Heart right ventricle (tissue), 16 donors: ENCODE measurements at regions not wholly inside any gene's neighbourhood (a gene's known extent, or its start where the extent isn't known, plus 50 kb on each side); places are given as distances from the start of the nearest gene placed in this dataset.

Source experiments
- ATAC-seq, 8 donors: fragments of 200-7000 bp; cut with Tn5 transposase; one replicate each; pipeline ENCODE4 v1.9.1; 2020; ENCODE audit warnings: mild to moderate bottlenecking in 8 of 8, moderate library complexity in 8 of 8, moderate number of reproducible peaks in 1 of 8
- DNase-seq, 2 donors: peaks; one replicate each; pipeline ENCODE4 v3.0.0-alpha.2; 2020
- H3K27ac ChIP-seq, 10 donors: fragments of 200-600 bp; sonication (generic) in 2 of 10; one replicate each; pipeline versions ENCODE4 v1.5.0 to v1.8.0; 2020 to 2022; ENCODE audit warnings: mild to moderate bottlenecking in 3 of 10
- H3K27me3 ChIP-seq, 7 donors: fragments of 200-600 bp; one replicate each; pipeline ENCODE4 v1.8.0; 2021 to 2022; ENCODE audit warnings: mild to moderate bottlenecking in 2 of 7
- H3K36me3 ChIP-seq, 9 donors: fragments of 200-600 bp; sonication (generic) in 1 of 9; one replicate each; pipeline versions ENCODE4 v1.5.0 to v1.8.0; 2020 to 2022; ENCODE audit warnings: mild to moderate bottlenecking in 2 of 9
- H3K4me1 ChIP-seq, 9 donors: fragments of 200-600 bp; sonication (generic) in 1 of 9; one replicate each; pipeline versions ENCODE4 v1.5.0 to v1.8.0; 2020 to 2022; ENCODE audit warnings: mild to moderate bottlenecking in 4 of 9
- H3K4me3 ChIP-seq, 10 donors: fragments of 200-600 bp; sonication (generic) in 2 of 10; one replicate each; pipeline versions ENCODE4 v1.5.0 to v1.8.0; 2020 to 2022; ENCODE audit warnings: mild to moderate bottlenecking in 7 of 10, moderate library complexity in 2 of 10
- H3K9me3 ChIP-seq, 11 donors: fragments of 200-600 bp in 10 of 11; sonication (generic) in 2 of 11; one replicate each; pipeline versions ENCODE4 v1.5.0 to v1.8.0; 2013 to 2022; ENCODE audit warnings: mild to moderate bottlenecking in 2 of 11, control low read depth in 1 of 11, moderate library complexity in 1 of 11
- CTCF ChIP-seq, 9 donors: fragments of 200-600 bp; sonication (generic) in 2 of 9; IDR thresholded peaks; one replicate each; pipeline versions ENCODE4 v1.5.0 to v1.8.0; 2021 to 2022; ENCODE audit warnings: antibody characterized with exemption in 9 of 9, mild to moderate bottlenecking in 5 of 9, moderate library complexity in 1 of 9
- WGBS, 2 donors: extraction: QIAGEN DNeasy Blood & Tissue Kit; methylation state at CpG; one replicate each; pipeline ENCODE4 v1.1.7; 2013; ENCODE audit warnings: inconsistent platforms in 1 of 2; 5-methylcytosine and 5-hydroxymethylcytosine counted together
- intact Hi-C, 10 donors: fragments of 100-400 bp; cut with DNase I; formaldehyde crosslinking; loops; one replicate each; pipeline versions ENCODE4 v1.11.1 to v1.14.2; 2022
- donor health status: Arrhythmogenic right ventricular cardiomyopathy.
- donor health status: ischemic (EF 13 %, LVEDD 7.1; RV severe dilation, severe dysfunction).
- donor health status: healthy with polysubstance abuse.
- donor health status: DM: no; HTN: yes; CAD: no.
- donor health status: DM: no; HTN: no; CAD: no.
- donor health status: ischemic (EF 25% LVEDD 6.9; RV normal size, moderate dysfunction).
- donor health status: ischemic (EF 25% LVEDD 5.7; RV mildly dilated, moderate dysfunction).
- donor health status: healthy.
- donor health status: DM: yes; HTN: yes; CAD: no.
- donor health status: Ischemic cardiomyopathy.
- donor health status: ischemic (EF 35%, LVEDD 5.7; RV mildly dilated, moderate dysfunction).
- donor health status: nonischemic (EF 11% LVEDD 7.7; RV severe dilation, severe dysfunction).
- donor health status: DM: yes; HTN: yes; CAD: no.
- donor health status: PGD.
- donor health status: ischemic (EF 29% LVEDD 5.4; RV normal size, mild dysfunction).
- donor health status: nonischemic (EF 23%, LVEDD 6.1; RV moderate dilation, normal function).

DNA sequence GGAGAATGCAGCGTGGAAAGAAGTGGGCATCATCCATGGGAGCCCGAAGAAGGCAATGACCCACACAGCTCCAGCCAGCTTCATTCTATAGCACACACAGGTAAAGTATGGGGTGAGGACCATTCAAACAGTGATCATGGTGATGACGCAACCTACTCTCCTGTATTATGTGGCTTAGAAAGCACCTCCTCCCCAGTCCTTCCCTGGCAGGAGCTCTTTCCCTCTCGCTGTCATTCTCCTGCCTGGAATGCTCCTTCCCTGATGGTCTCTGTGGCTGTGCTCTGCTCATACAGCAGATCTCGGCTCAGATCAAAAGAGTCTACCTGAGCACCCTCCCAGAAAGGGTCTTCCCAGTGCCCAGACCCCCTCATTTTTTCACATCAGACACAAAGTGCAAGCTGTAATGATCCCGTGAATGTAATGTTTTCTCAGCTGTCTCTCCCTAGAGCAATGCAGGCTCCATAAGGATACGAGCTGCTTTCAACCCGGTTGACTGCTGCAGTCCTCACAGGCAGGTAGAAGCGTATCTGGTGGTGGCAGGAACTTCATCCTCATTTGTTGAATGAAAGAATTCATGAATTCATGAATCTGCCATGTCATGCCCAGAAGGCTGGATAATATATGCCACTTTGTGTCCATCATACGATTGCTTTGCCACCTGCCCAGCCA, 248.8 kb downstream of the HS3ST3A1 start:
- Histone ChIP-seq H3K9me3 (peaks cover 0 to 4% (median 0%) of the 10 kb centered on the region in 11 donors), H3K4me3 (no peak overlapping the region), H3K27me3 (no peaks in the 10 kb centered on the region), H3K36me3 (no peaks in the 10 kb centered on the region), H3K27ac (no peak overlapping the region), H3K4me1 (peaks cover 0 to 11% (median 0%) of the 10 kb centered on the region in 9 donors)
- no peak for TF ChIP-seq CTCF (IDR thresholded peaks at IDR 0.05)
- intact Hi-C loops = loop anchor here in 2 of 10 donors (5.0 to 10.0 kb wide), 2 partner anchors 62 to 229 kb away; no protein-coding TSS in a partner anchor
- no peak for DNase-seq
- 77 to 81% methylated on average over 10 of the region's 10 CpGs for WGBS, 2 donors
- peak in 3 of 8 donors; percentile 25 to 28 (median 26) for ATAC-seq

DNA sequence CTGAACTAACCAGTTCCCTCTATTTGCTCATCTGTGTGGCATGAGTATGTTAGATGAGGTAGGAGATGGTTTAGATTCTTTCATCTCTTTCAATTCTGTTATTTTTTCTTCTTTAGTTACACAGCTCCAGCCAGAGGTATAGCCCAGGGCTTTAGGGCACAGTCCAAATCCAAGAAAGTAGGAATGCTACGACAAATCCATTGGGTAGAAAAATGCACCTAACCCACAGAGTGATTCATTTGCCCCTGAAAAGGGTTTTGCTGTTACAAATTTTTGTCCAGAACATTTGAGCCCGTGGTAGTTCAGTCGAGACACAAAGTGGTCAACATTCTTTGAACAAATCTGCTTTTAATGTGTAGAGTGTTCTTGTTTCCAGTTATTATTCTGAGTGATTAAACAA, 250.7 kb downstream of the HS3ST3A1 start:
- H3K36me3 ChIP-seq = no peaks in the 10 kb centered on the region
- intact Hi-C loops = loop anchor here in 2 of 10 donors (5.0 to 10.0 kb wide), 2 partner anchors 64 to 231 kb away; no protein-coding TSS in a partner anchor
- no peaks in the 10 kb centered on the region for H3K27me3 ChIP-seq
- DNase-seq = no peak
- TF ChIP-seq CTCF (IDR thresholded peaks at IDR 0.05) = no peak
- no peak for ATAC-seq
- no peak overlapping the region for H3K4me3 ChIP-seq
- WGBS, 2 donors = 58 to 80% methylated on average over 3 of the region's 3 CpGs
- no peak overlapping the region for H3K27ac ChIP-seq
- peaks cover 0 to 9% (median 0%) of the 10 kb centered on the region in 11 donors for H3K9me3 ChIP-seq
- peaks cover 0 to 11% (median 3%) of the 10 kb centered on the region in 9 donors for H3K4me1 ChIP-seq

DNA sequence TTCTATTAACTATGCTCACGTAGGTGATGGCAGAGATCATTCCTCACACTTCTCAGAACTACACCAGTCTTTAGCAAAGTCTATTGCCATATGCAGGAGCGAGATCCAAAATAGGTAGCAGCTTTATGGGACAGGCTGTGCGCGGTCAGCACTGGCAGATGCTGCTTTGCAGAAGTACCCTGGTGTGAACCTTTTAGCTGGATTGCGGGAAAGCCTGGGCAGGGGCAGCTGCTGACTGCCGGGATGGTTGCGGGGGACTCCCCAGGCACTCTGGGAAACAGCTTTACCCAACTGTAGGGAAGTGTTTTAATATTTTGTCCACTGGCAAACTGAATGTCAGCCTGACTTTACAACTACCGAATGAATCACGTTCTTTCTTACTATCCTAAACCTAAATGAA, 251.3 kb downstream of the HS3ST3A1 start:
- Histone ChIP-seq H3K9me3 (peaks cover 0 to 9% (median 0%) of the 10 kb centered on the region in 11 donors), H3K4me3 (no peak overlapping the region), H3K27me3 (no peaks in the 10 kb centered on the region), H3K4me1 (peaks cover 0 to 11% (median 3%) of the 10 kb centered on the region in 9 donors), H3K36me3 (no peaks in the 10 kb centered on the region), H3K27ac (no peak overlapping the region)
- ATAC-seq = no peak
- DNase-seq = no peak
- intact Hi-C loops = loop anchor here in 2 of 10 donors (5.0 to 10.0 kb wide), 2 partner anchors 64 to 232 kb away; no protein-coding TSS in a partner anchor
- no peak for TF ChIP-seq CTCF (IDR thresholded peaks at IDR 0.05)
- WGBS, 2 donors = 86 to 87% methylated on average over 9 of the region's 9 CpGs

DNA sequence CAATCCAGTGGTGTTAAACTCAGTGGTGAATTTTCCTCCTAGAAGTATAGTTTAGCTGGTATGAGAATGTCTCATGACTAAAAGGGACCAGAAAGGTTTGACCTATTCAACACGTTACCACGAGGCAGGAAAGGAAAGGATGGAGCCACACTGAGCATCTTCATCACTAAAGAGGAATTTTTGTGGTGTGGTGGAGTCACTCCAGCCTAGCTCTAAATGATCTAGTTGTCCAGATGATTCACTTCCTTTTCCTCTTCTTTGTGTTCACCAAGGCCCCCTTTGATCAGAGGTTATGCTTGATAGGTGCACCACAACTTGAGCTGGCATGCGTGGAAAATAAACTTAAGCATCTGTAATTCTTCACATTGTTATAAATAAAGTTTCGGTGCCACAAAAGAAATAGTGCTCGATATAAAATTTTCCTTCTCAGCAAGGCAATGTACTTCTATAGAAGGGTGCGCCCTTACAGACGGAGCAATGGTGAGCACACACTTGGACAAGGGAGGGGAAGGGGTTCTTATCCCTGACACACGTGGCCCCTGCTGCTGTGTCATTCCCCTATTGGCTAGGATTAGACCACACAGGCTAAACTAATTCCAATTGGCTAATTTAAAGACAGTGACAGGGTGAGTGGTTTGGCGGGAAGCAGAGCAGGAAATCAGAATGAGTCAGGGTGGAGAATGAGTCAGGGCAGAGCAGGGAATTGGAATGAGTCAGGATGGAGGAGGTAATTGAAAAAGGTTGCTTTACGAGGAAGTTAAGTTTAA, 254.6 kb downstream of the HS3ST3A1 start:
- H3K4me1 ChIP-seq = peaks cover 0 to 9% (median 0%) of the 10 kb centered on the region in 9 donors
- TF ChIP-seq CTCF (IDR thresholded peaks at IDR 0.05) = no peak
- H3K9me3 ChIP-seq = peaks cover 0 to 9% (median 0%) of the 10 kb centered on the region in 11 donors
- 74% methylated on average over 10 of the region's 10 CpGs for WGBS, 2 donors
- DNase-seq = no peak
- no peaks in the 10 kb centered on the region for H3K27me3 ChIP-seq
- H3K27ac ChIP-seq = peak overlapping the region in 1 of 10 donors; percentile 73
- peak in 1 of 8 donors; percentile 64 for ATAC-seq
- H3K36me3 ChIP-seq = no peaks in the 10 kb centered on the region
- intact Hi-C loops = no loop called here
- no peak overlapping the region for H3K4me3 ChIP-seq
